Stimulated activated CD4-positive, alpha-beta T cell treated with anti-CD3 and anti-CD28 coated beads, Interleukin-1b, Interleukin-23, amount 100 ng/mL, for 24 hours (primary cell): ENCODE measurements at regions not wholly inside any gene's neighbourhood (a gene's known extent, or its start where the extent isn't known, plus 50 kb on each side); places are given as distances from the start of the nearest gene placed in this dataset.

ENCODE experiments used
- DNase-seq, 4 experiments: peaks; one replicate each; pipeline ENCODE4 v3.0.0-alpha.2; 2020; ENCODE audit warnings: low read depth in 4 of 4, low spot score in 1 of 4

- no peak for DNase-seq
Observed at GRCh38 chr15:70172566-70173225, 75.0 kb upstream of the TLE3 start.

- no peak for DNase-seq
Observed at GRCh38 chr15:70172124-70172523, 74.4 kb upstream of the TLE3 start.

- no peak for DNase-seq
Observed at GRCh38 chr15:70171256-70171886, 73.7 kb upstream of the TLE3 start.

GRCh38 chr15:70170096-70170699 lies 72.5 kb upstream of the TLE3 start:
- DNase-seq: no peak

GRCh38 chr15:70169147-70169546 lies 71.4 kb upstream of the TLE3 start:
- no peak for DNase-seq

- no peak for DNase-seq
Observed at GRCh38 chr15:70167155-70167554, 69.4 kb upstream of the TLE3 start.

- no peak for DNase-seq
Observed at GRCh38 chr15:70166506-70167087, 68.9 kb upstream of the TLE3 start.

- DNase-seq: no peak
Observed at GRCh38 chr15:70165716-70166284, 68.1 kb upstream of the TLE3 start.

GRCh38 chr15:70164910-70165715 lies 67.4 kb upstream of the TLE3 start:
- DNase-seq: no peak

GRCh38 chr15:70164156-70164900 lies 66.6 kb upstream of the TLE3 start:
- DNase-seq: no peak

- no peak for DNase-seq
Observed at GRCh38 chr15:70160803-70161565, 63.3 kb upstream of the TLE3 start.

GRCh38 chr15:70160267-70160666 lies 62.5 kb upstream of the TLE3 start:
- no peak for DNase-seq

GRCh38 chr15:70159713-70160009 lies 61.9 kb upstream of the TLE3 start:
- no peak for DNase-seq

- no peak for DNase-seq
Observed at GRCh38 chr15:70159001-70159712, 61.4 kb upstream of the TLE3 start.

GRCh38 chr15:70158309-70159000 lies 60.7 kb upstream of the TLE3 start:
- no peak for DNase-seq

- DNase-seq: no peak
Observed at GRCh38 chr15:70156671-70157271, 59.1 kb upstream of the TLE3 start.

- DNase-seq: no peak
Observed at GRCh38 chr15:70154718-70155347, 57.1 kb upstream of the TLE3 start.
